ENCODE measurements at regions not wholly inside any gene's neighbourhood (a gene's known extent, or its start where the extent isn't known, plus 50 kb on each side); places are given as distances from the start of the nearest gene placed in this dataset.
"Not testable (repeated sequence)": the region's sequence is repeated elsewhere in the genome, so short reads cannot be mapped to it uniquely, and the experiment has no call there.

- no peaks in the 10 kb centered on the region for H3K27me3 ChIP-seq
- H3K36me3 ChIP-seq, result no peaks in the 10 kb centered on the region
- no peak overlapping the region for H3K4me3 ChIP-seq
- no peak overlapping the region for H3K27ac ChIP-seq
- WGBS, 2 donors, result 46 to 68% methylated on average over 2 of the region's 2 CpGs
- TF ChIP-seq CTCF (IDR thresholded peaks at IDR 0.05) (no peak), EP300 (IDR thresholded peaks at IDR 0.05) (no peak), POLR2A (IDR thresholded peaks at IDR 0.05) (no peak)
- no peaks in the 10 kb centered on the region for H3K9me3 ChIP-seq
- H3K4me1 ChIP-seq, result no peaks in the 10 kb centered on the region
- no peak for DNase-seq (ENCODE audit: low spot score in 2 of 2)
These were observed 103.1 kb upstream of the TBX18 start for GRCh38 chr6:84867521-84867920.

DNA sequence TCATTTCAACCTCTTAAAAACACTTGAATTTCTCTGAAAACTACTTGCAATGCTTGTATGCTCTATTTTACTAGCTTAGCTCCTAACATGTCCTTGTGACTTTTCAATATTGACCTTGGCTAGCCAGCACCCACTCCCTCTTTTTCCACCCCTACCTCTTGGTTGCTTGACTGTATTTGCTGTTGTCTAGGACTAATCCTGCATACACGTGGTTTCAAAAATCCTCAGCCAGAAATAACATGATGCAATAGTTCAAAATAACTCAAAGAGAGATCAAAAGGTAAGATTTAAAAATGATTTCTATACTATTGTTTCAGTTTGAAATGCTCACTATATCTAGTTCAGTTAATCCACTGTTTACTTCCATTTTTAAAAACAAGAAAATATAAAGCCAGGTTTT is 102.3 kb upstream of the TBX18 start:
- DNase-seq (ENCODE audit: low spot score in 2 of 2), result no peak
- Histone ChIP-seq H3K27ac (no peak overlapping the region), H3K36me3 (no peaks in the 10 kb centered on the region), H3K4me3 (no peak overlapping the region), H3K9me3 (no peaks in the 10 kb centered on the region), H3K27me3 (no peaks in the 10 kb centered on the region), H3K4me1 (no peaks in the 10 kb centered on the region)
- WGBS, 2 donors, result 40 to 51% methylated on average over 1 of the region's 1 CpG
- TF ChIP-seq CTCF (IDR thresholded peaks at IDR 0.05) (no peak), POLR2A (IDR thresholded peaks at IDR 0.05) (no peak), EP300 (IDR thresholded peaks at IDR 0.05) (no peak)

GRCh38 chr6:84865372-84865771 is 101.0 kb upstream of the TBX18 start:
- H3K36me3 ChIP-seq; H3K27ac ChIP-seq; H3K4me1 ChIP-seq; H3K27me3 ChIP-seq; DNase-seq (ENCODE audit: low spot score in 2 of 2); H3K9me3 ChIP-seq; H3K4me3 ChIP-seq: not testable (repeated sequence)
- whole genome bisulfite sequencing, 2 donors, result 95 to 96% methylated on average over 1 of the region's 1 CpG

DNA sequence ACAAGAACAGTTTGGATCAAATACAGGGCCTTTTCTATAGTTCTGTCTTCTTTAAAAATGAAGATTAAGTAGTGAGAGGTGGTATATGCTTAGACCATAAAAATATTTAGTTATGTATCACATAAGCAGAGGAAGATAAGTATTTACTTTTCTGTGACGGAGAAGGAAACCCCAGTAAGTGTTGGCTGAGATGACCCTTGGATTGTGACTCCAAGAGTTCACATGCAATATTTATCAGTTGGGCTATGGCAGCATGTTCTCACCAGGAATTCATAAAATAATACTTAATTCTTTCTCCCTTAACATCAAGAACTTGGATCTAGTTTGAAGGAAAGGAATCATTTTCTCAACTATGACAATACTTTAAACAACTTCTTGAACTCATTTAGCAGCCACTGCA is 98.4 kb upstream of the TBX18 start:
- DNase-seq (ENCODE audit: low spot score in 2 of 2), result no peak

GRCh38 chr6:84860920-84861319 is 96.5 kb upstream of the TBX18 start:
- no peak for DNase-seq (ENCODE audit: low spot score in 2 of 2)
- H3K27me3 ChIP-seq, result no peaks in the 10 kb centered on the region
- TF ChIP-seq EP300 (IDR thresholded peaks at IDR 0.05) (no peak), CTCF (IDR thresholded peaks at IDR 0.05) (no peak), POLR2A (IDR thresholded peaks at IDR 0.05) (no peak)
- WGBS, 2 donors, result 56 to 63% methylated on average over 2 of the region's 2 CpGs
- no peak overlapping the region for H3K4me3 ChIP-seq
- H3K27ac ChIP-seq, result peak overlapping the region in 1 of 4 donors; percentile 1
- no peaks in the 10 kb centered on the region for H3K36me3 ChIP-seq
- no peaks in the 10 kb centered on the region for H3K4me1 ChIP-seq
- H3K9me3 ChIP-seq, result no peaks in the 10 kb centered on the region

More for the DNA sequence above, 98.4 kb upstream of the TBX18 start:
- TF ChIP-seq CTCF (IDR thresholded peaks at IDR 0.05), result no peak
- no peak for TF ChIP-seq EP300 (IDR thresholded peaks at IDR 0.05)
- TF ChIP-seq POLR2A (IDR thresholded peaks at IDR 0.05), result no peak
- H3K36me3 ChIP-seq, result no peaks in the 10 kb centered on the region
- no peak overlapping the region for H3K27ac ChIP-seq
- no peak overlapping the region for H3K4me3 ChIP-seq
- 58 to 84% methylated on average over 1 of the region's 1 CpG for WGBS, 2 donors
- no peaks in the 10 kb centered on the region for H3K9me3 ChIP-seq
- no peaks in the 10 kb centered on the region for H3K27me3 ChIP-seq
- H3K4me1 ChIP-seq, result no peaks in the 10 kb centered on the region

DNA sequence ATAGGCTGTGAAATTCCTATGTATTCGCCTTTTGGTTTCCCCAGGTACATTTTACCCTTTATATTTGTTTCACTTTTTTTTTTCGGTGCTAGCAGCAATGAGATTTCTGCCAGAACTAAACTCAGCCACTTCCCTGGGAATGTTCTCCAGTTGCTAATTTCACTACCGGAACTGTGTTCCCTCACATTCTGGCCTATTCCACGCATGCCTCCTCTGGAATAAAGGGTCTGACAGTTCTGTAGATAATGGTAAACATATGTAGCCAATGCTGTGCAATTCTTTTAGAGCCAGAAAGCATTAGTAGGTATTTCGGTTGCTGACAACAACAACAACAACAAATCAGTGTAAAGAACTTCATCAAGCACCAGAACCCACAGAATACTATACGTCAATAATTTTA is 96.1 kb upstream of the TBX18 start:
- H3K27ac ChIP-seq, result peak overlapping the region in 1 of 4 donors; percentile 1
- no peak for DNase-seq (ENCODE audit: low spot score in 2 of 2)
- no peaks in the 10 kb centered on the region for H3K36me3 ChIP-seq

More for the DNA sequence above, 96.1 kb upstream of the TBX18 start:
- Histone ChIP-seq H3K27me3 (no peaks in the 10 kb centered on the region), H3K4me3 (no peak overlapping the region), H3K9me3 (no peaks in the 10 kb centered on the region), H3K4me1 (no peaks in the 10 kb centered on the region)
- no peak for TF ChIP-seq POLR2A (IDR thresholded peaks at IDR 0.05)
- TF ChIP-seq EP300 (IDR thresholded peaks at IDR 0.05), result no peak
- TF ChIP-seq CTCF (IDR thresholded peaks at IDR 0.05), result no peak
- WGBS, 2 donors, result 57 to 66% methylated on average over 6 of the region's 6 CpGs
